HL-60 (cell line): ENCODE measurements at regions not wholly inside any gene's neighbourhood (a gene's known extent, or its start where the extent isn't known, plus 50 kb on each side); places are given as distances from the start of the nearest gene placed in this dataset.

ENCODE experiments used
- DNase-seq, 2 experiments: peaks; one replicate each; pipeline ENCODE4 v3.0.0-alpha.2; 2010 to 2020; ENCODE audit warnings: low read depth in 1 of 2, low spot score in 1 of 2
- H3K27ac ChIP-seq: fragments of 250-450 bp; sonication (Bioruptor Pico); replicated peaks from 2 replicates; pipeline ENCODE4 v1.5.1; 2020; ENCODE audit warnings: mild to moderate bottlenecking, moderate library complexity
- H3K27me3 ChIP-seq: fragments of 250-450 bp; sonication (Bioruptor Pico); 2 replicates; pipeline ENCODE4 v1.5.1; 2021; ENCODE audit warnings: mild to moderate bottlenecking, moderate library complexity; ENCODE audit not compliant: insufficient read depth, poor library complexity, severe bottlenecking
- H3K4me3 ChIP-seq: replicated peaks from 2 replicates; pipeline ENCODE4 v1.5.1; 2011; ENCODE audit warnings: mild to moderate bottlenecking, control low read depth, low read length; ENCODE audit not compliant: insufficient read depth
- CTCF ChIP-seq: IDR thresholded peaks from one replicate; pipeline ENCODE4 v1.5.1; 2011; ENCODE audit warnings: low read length, control low read depth, inconsistent platforms; ENCODE audit not compliant: insufficient read depth
- GABPA ChIP-seq: IDR thresholded peaks from 2 replicates; pipeline ENCODE4 v1.6.1; 2012; ENCODE audit warnings: low read depth
- POLR2AphosphoS5 ChIP-seq: IDR thresholded peaks from 2 replicates; pipeline ENCODE4 v1.6.1; 2012; ENCODE audit warnings: low read depth
- REST ChIP-seq: IDR thresholded peaks from 2 replicates; pipeline ENCODE4 v1.6.1; 2012; ENCODE audit warnings: low read depth; ENCODE audit not compliant: insufficient replicate concordance
- SPI1 ChIP-seq: IDR thresholded peaks from 2 replicates; pipeline ENCODE4 v1.6.1; 2012; ENCODE audit warnings: low read depth, mild to moderate bottlenecking, borderline replicate concordance

GRCh38 chr4:110886270-110886669, 263.4 kb upstream of the PITX2 start:
- Histone ChIP-seq H3K27ac (no peak overlapping the region), H3K4me3 (no peak overlapping the region), H3K27me3 (no peaks in the 10 kb centered on the region)
- DNase-seq = no peak
- TF ChIP-seq GABPA = no peak
- no peak for TF ChIP-seq CTCF
- TF ChIP-seq POLR2AphosphoS5 = no peak
- TF ChIP-seq REST = no peak
- no peak for TF ChIP-seq SPI1

GRCh38 chr4:110886856-110887255, 264.0 kb upstream of the PITX2 start:
- no peak for DNase-seq
- H3K4me3 ChIP-seq = no peak overlapping the region
- no peak overlapping the region for H3K27ac ChIP-seq
- no peak for TF ChIP-seq REST
- no peak for TF ChIP-seq SPI1
- TF ChIP-seq CTCF = no peak
- TF ChIP-seq POLR2AphosphoS5 = no peak
- TF ChIP-seq GABPA = no peak
- H3K27me3 ChIP-seq = no peaks in the 10 kb centered on the region

GRCh38 chr4:110897784-110898183, 274.9 kb upstream of the PITX2 start:
- Histone ChIP-seq H3K27ac (no peak overlapping the region), H3K27me3 (no peaks in the 10 kb centered on the region), H3K4me3 (no peak overlapping the region)
- DNase-seq = no peak
- TF ChIP-seq GABPA (no peak), SPI1 (no peak), POLR2AphosphoS5 (no peak), CTCF (no peak)

- DNase-seq = no peak
- no peak for TF ChIP-seq CTCF
- no peak for TF ChIP-seq GABPA
- no peak for TF ChIP-seq POLR2AphosphoS5
- TF ChIP-seq SPI1 = no peak
- no peak for TF ChIP-seq REST
- H3K27ac ChIP-seq = no peak overlapping the region
- no peak overlapping the region for H3K4me3 ChIP-seq
- no peaks in the 10 kb centered on the region for H3K27me3 ChIP-seq
These were observed 275.4 kb upstream of the PITX2 start for GRCh38 chr4:110898290-110898689.
